Activated CD4-positive, alpha-beta T cell treated with anti-CD3 and anti-CD28 coated beads, Interleukin-2, amount 50 U/mL, for 24 hours (primary cell): ENCODE measurements at regions not wholly inside any gene's neighbourhood (a gene's known extent, or its start where the extent isn't known, plus 50 kb on each side); places are given as distances from the start of the nearest gene placed in this dataset.

ENCODE experiments used
- DNase-seq, 2 donors: peaks; one replicate each; pipeline ENCODE4 v3.0.0-alpha.2; 2020; ENCODE audit warnings: low read depth in 1 of 2, low spot score in 1 of 2

GRCh38 chr16:17812771-17813170, 342.0 kb upstream of the XYLT1 start:
- no peak for DNase-seq

- no peak for DNase-seq
These were observed 334.1 kb upstream of the XYLT1 start for GRCh38 chr16:17804857-17805256.

GRCh38 chr16:17803625-17804410, 333.1 kb upstream of the XYLT1 start:
- DNase-seq: no peak

GRCh38 chr16:17802571-17802970, 331.8 kb upstream of the XYLT1 start:
- no peak for DNase-seq

- DNase-seq: no peak
These were observed 330.3 kb upstream of the XYLT1 start for GRCh38 chr16:17801068-17801467.

DNA sequence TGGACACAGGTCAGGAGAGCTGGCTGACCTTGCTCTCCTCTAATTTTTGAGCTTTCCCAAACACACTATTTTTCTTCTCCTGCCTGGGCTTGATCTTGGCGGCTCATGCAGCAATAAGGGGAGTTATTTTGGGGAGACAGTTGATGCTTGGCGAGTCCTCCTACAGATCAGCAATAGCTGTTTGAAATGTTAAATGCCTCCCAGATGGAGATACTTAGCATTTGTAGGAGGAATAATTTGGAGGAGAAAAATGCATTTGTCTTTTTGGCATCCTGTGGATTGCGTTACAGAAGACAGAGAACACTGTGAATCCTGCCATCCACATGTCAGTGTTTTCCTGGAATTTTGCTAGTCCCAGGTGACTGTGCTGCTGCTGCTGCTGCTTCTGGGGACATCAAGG, 328.0 kb upstream of the XYLT1 start:
- DNase-seq: no peak

- DNase-seq: no peak
These were observed 322.6 kb upstream of the XYLT1 start for GRCh38 chr16:17793354-17793753.

- no peak for DNase-seq
These were observed 313.3 kb upstream of the XYLT1 start for GRCh38 chr16:17784073-17784472.

GRCh38 chr16:17780181-17780580, 309.4 kb upstream of the XYLT1 start:
- no peak for DNase-seq

- no peak for DNase-seq
These were observed 306.7 kb upstream of the XYLT1 start for GRCh38 chr16:17777408-17777863.

GRCh38 chr16:17776888-17777287, 306.1 kb upstream of the XYLT1 start:
- DNase-seq: no peak

DNA sequence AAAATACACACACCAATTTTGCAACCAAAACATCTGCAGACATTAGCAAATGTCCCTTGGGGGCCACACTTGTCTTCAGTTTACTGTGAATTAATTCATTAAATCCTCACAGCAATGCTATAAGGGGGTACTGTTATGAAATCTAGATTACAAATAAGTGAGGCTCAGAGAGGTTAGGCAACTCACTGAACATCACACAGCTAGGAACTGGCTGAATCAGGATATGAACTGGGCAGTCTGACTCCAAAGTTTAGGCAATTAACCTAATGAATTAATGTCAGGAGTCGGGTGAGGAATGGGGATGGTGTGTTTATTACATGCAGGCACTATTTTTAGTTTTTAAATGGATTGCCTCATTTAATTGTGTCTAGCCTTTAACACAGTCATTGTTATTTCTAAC, 305.7 kb upstream of the XYLT1 start:
- DNase-seq: no peak

- DNase-seq: no peak
These were observed 304.3 kb upstream of the XYLT1 start for GRCh38 chr16:17775061-17775460.

- no peak for DNase-seq
These were observed 302.9 kb upstream of the XYLT1 start for GRCh38 chr16:17773698-17774101.

- no peak for DNase-seq
These were observed 299.3 kb upstream of the XYLT1 start for GRCh38 chr16:17770104-17770503.

GRCh38 chr16:17769065-17769464, 298.3 kb upstream of the XYLT1 start:
- DNase-seq: no peak

GRCh38 chr16:17768257-17768656, 297.5 kb upstream of the XYLT1 start:
- no peak for DNase-seq

- no peak for DNase-seq
These were observed 295.3 kb upstream of the XYLT1 start for GRCh38 chr16:17766012-17766411.

GRCh38 chr16:17759451-17760390, 289.0 kb upstream of the XYLT1 start:
- no peak for DNase-seq

DNA sequence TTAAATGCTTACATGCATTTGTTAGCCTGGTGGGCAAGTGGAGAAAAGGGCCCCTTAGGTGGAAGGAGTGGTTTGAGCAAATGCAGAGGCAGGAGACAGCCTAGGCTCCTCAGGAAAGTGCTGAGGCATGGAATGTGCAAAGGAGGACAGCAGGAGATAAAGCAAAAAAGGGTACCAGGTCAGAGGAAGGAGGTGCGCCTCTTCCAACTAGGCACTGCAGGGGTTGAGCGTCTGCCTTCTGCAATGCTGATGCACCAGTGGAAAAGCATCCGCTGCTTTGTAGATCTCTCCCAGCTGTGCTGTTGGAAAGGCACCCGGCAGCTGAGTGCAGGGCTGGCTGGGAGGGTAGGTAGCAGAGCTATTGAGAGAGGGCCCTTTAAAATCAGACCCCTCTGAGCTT, 287.0 kb upstream of the XYLT1 start:
- no peak for DNase-seq

DNA sequence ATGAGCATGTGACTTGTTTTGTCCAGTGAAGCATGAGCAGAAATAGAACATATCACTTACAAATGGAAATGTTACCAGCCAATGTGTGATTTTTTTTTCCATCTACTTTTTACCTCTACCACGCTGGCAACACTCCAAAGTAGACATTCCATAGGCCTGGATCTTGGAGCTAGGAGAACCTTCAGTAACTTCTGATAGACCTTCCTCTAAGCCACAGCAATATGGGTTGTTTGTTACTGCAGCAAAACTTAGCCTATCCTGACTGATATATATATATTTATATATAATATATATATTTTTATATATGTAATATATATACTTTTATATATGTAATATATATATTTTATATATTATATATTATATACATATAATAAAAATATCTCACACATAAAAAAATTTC, 284.4 kb upstream of the XYLT1 start:
- DNase-seq: no peak

- no peak for DNase-seq
These were observed 282.7 kb upstream of the XYLT1 start for GRCh38 chr16:17753434-17753833.
